ENCODE measurements at regions not wholly inside any gene's neighbourhood (a gene's known extent, or its start where the extent isn't known, plus 50 kb on each side); places are given as distances from the start of the nearest gene placed in this dataset.

DNA sequence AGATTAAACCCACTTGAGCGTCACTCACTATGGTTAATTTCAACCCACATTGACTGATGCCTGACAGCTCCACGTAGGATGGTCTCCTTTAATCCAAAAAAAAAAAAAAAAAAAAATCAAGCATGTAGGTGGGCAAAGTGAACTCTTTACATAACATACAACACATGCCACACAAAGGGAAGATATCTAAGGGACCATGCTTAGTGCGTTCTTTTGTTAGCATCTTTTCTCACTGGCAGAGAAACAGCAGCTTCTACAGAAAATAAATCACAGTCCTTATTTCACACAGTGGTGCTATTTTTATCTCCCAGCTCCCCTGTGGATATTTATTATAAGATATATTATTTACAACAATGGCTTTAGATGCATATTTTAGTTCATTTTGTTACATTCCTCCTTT, 652.0 kb upstream of the CELF2 start:
- no peak for TF ChIP-seq POLR2AphosphoS5 (IDR thresholded peaks at IDR 0.05; ENCODE audit: insufficient read depth, low read depth, low read length)
- TF ChIP-seq, protein P1, sequence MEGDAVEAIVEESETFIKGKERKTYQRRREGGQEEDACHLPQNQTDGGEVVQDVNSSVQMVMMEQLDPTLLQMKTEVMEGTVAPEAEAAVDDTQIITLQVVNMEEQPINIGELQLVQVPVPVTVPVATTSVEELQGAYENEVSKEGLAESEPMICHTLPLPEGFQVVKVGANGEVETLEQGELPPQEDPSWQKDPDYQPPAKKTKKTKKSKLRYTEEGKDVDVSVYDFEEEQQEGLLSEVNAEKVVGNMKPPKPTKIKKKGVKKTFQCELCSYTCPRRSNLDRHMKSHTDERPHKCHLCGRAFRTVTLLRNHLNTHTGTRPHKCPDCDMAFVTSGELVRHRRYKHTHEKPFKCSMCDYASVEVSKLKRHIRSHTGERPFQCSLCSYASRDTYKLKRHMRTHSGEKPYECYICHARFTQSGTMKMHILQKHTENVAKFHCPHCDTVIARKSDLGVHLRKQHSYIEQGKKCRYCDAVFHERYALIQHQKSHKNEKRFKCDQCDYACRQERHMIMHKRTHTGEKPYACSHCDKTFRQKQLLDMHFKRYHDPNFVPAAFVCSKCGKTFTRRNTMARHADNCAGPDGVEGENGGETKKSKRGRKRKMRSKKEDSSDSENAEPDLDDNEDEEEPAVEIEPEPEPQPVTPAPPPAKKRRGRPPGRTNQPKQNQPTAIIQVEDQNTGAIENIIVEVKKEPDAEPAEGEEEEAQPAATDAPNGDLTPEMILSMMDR (IDR thresholded peaks at IDR 0.05; ENCODE audit: extremely low read depth in 1 of 2, insufficient read depth in 1 of 2, low read depth in 1 of 2, low read length in 2 of 2), result no peak
- no peak for TF ChIP-seq POLR2A (IDR thresholded peaks at IDR 0.05; ENCODE audit: low read depth, low read length)
- no peak for TF ChIP-seq FOS (IDR thresholded peaks at IDR 0.05; ENCODE audit: borderline replicate concordance, insufficient read depth, low read length)
- TF ChIP-seq, protein P2, sequence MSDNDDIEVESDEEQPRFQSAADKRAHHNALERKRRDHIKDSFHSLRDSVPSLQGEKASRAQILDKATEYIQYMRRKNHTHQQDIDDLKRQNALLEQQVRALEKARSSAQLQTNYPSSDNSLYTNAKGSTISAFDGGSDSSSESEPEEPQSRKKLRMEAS (IDR thresholded peaks at IDR 0.05; ENCODE audit: insufficient read depth, insufficient read length), result no peak
- TF ChIP-seq EZH2 (IDR thresholded peaks at IDR 0.05; ENCODE audit: borderline replicate concordance, low read depth, low read length, severe bottlenecking), result no peak
- TF ChIP-seq JUN (IDR thresholded peaks at IDR 0.05; ENCODE audit: borderline replicate concordance, insufficient read depth, insufficient read length, low read depth), result no peak
- TF ChIP-seq MYC (IDR thresholded peaks at IDR 0.05; ENCODE audit: low read depth, low read length), result no peak

Measured in endothelial cell of umbilical vein (primary cell).